ENCODE measurements at regions not wholly inside any gene's neighbourhood (a gene's known extent, or its start where the extent isn't known, plus 50 kb on each side); places are given as distances from the start of the nearest gene placed in this dataset.

- Histone ChIP-seq H3K27ac (no peak overlapping the region), H3K27me3 (no peaks in the 10 kb centered on the region), H3K9me3 (no peaks in the 10 kb centered on the region), H3K4me1 (peaks cover 0 to 19% (median 13%) of the 10 kb centered on the region in 4 donors), H3K4me3 (no peak overlapping the region), H3K36me3 (no peaks in the 10 kb centered on the region)
- TF ChIP-seq, protein P1, sequence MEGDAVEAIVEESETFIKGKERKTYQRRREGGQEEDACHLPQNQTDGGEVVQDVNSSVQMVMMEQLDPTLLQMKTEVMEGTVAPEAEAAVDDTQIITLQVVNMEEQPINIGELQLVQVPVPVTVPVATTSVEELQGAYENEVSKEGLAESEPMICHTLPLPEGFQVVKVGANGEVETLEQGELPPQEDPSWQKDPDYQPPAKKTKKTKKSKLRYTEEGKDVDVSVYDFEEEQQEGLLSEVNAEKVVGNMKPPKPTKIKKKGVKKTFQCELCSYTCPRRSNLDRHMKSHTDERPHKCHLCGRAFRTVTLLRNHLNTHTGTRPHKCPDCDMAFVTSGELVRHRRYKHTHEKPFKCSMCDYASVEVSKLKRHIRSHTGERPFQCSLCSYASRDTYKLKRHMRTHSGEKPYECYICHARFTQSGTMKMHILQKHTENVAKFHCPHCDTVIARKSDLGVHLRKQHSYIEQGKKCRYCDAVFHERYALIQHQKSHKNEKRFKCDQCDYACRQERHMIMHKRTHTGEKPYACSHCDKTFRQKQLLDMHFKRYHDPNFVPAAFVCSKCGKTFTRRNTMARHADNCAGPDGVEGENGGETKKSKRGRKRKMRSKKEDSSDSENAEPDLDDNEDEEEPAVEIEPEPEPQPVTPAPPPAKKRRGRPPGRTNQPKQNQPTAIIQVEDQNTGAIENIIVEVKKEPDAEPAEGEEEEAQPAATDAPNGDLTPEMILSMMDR (IDR thresholded peaks at IDR 0.05), result no peak
- TF ChIP-seq POLR2A (IDR thresholded peaks at IDR 0.05), result no peak
- no peak for TF ChIP-seq POLR2AphosphoS5 (IDR thresholded peaks at IDR 0.05)
- no peak for TF ChIP-seq EP300 (IDR thresholded peaks at IDR 0.05)
- DNase-seq, result peak; percentile 54
- WGBS, 2 donors, result 79 to 81% methylated on average over 16 of the region's 16 CpGs
- intact Hi-C loops (cut with DNase I), result no loop called here
These were observed 267.8 kb upstream of the FOXF1 start for GRCh38 chr16:86242244-86243122.

DNA sequence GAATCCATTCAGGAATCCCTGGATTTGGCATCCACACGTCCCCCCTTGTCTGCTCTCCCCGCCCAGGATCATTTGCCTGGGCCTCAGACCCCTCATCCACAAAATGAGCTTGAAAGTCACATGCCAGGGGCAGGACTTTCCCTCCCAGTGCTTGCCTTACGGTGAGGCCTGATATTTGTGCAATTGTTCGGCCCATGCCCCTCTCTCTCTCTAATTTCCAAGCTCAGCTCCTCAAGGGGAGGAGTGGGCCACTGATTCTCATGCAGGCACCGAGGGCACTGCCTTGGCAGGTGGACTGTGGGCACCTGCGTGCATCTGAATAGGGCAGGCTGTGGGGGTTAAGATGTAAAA is 267.2 kb upstream of the FOXF1 start:
- peak; percentile 19 for DNase-seq
- Histone ChIP-seq H3K4me1 (peaks cover 0 to 19% (median 13%) of the 10 kb centered on the region in 4 donors), H3K27me3 (no peaks in the 10 kb centered on the region), H3K9me3 (no peaks in the 10 kb centered on the region), H3K27ac (no peak overlapping the region), H3K4me3 (no peak overlapping the region), H3K36me3 (no peaks in the 10 kb centered on the region)
- 68 to 77% methylated on average over 6 of the region's 6 CpGs for WGBS, 2 donors
- TF ChIP-seq POLR2A (IDR thresholded peaks at IDR 0.05), result no peak
- intact Hi-C loops (cut with DNase I), result no loop called here

GRCh38 chr16:86243571-86244154 is 266.7 kb upstream of the FOXF1 start:
- Histone ChIP-seq H3K27ac (no peak overlapping the region), H3K36me3 (no peaks in the 10 kb centered on the region), H3K9me3 (no peaks in the 10 kb centered on the region), H3K4me3 (no peak overlapping the region), H3K4me1 (peaks cover 0 to 19% (median 13%) of the 10 kb centered on the region in 4 donors), H3K27me3 (no peaks in the 10 kb centered on the region)
- 70 to 80% methylated on average over 15 of the region's 15 CpGs for WGBS, 2 donors
- TF ChIP-seq POLR2A (IDR thresholded peaks at IDR 0.05) (no peak), POLR2AphosphoS5 (IDR thresholded peaks at IDR 0.05) (no peak), EP300 (IDR thresholded peaks at IDR 0.05) (no peak)
- TF ChIP-seq, protein P1 (IDR thresholded peaks at IDR 0.05), result no peak
- DNase-seq, result peak; percentile 54
- intact Hi-C loops (cut with DNase I), result no loop called here

- Histone ChIP-seq H3K4me1 (peaks cover 0 to 19% (median 13%) of the 10 kb centered on the region in 4 donors), H3K27me3 (no peaks in the 10 kb centered on the region), H3K4me3 (no peak overlapping the region), H3K36me3 (no peaks in the 10 kb centered on the region), H3K27ac (no peak overlapping the region), H3K9me3 (no peaks in the 10 kb centered on the region)
- DNase-seq, result no peak
- TF ChIP-seq POLR2A (IDR thresholded peaks at IDR 0.05), result no peak
- TF ChIP-seq, protein P1 (IDR thresholded peaks at IDR 0.05), result no peak
- TF ChIP-seq EP300 (IDR thresholded peaks at IDR 0.05), result no peak
- no peak for TF ChIP-seq POLR2AphosphoS5 (IDR thresholded peaks at IDR 0.05)
- 76 to 81% methylated on average over 9 of the region's 9 CpGs for WGBS, 2 donors
- intact Hi-C loops (cut with DNase I), result no loop called here
These were observed 266.2 kb upstream of the FOXF1 start for GRCh38 chr16:86244158-86244557.

- no peak for TF ChIP-seq POLR2AphosphoS5 (IDR thresholded peaks at IDR 0.05)
- no peak for TF ChIP-seq EP300 (IDR thresholded peaks at IDR 0.05)
- no peak for TF ChIP-seq POLR2A (IDR thresholded peaks at IDR 0.05)
- TF ChIP-seq, protein P1 (IDR thresholded peaks at IDR 0.05), result no peak
- H3K4me1 ChIP-seq, result peaks cover 0 to 18% (median 13%) of the 10 kb centered on the region in 4 donors
- DNase-seq, result no peak
- H3K36me3 ChIP-seq, result no peaks in the 10 kb centered on the region
- H3K9me3 ChIP-seq, result no peaks in the 10 kb centered on the region
- H3K4me3 ChIP-seq, result no peak overlapping the region
- 89 to 95% methylated on average over 3 of the region's 3 CpGs for WGBS, 2 donors
- no peaks in the 10 kb centered on the region for H3K27me3 ChIP-seq
- H3K27ac ChIP-seq, result no peak overlapping the region
- intact Hi-C loops (cut with DNase I), result no loop called here
These were observed 265.4 kb upstream of the FOXF1 start for GRCh38 chr16:86244936-86245335.

Measured in sigmoid colon (tissue), 6 donors.